Immature natural killer cell (primary cell): ENCODE measurements at regions not wholly inside any gene's neighbourhood (a gene's known extent, or its start where the extent isn't known, plus 50 kb on each side); places are given as distances from the start of the nearest gene placed in this dataset.
"Not testable (repeated sequence)": the region's sequence is repeated elsewhere in the genome, so short reads cannot be mapped to it uniquely, and the experiment has no call there.

Source experiments
- DNase-seq, 3 donors: peaks; one replicate each; pipeline ENCODE4 v3.0.0; 2022; ENCODE audit warnings: mixed read lengths in 1 of 3
- H3K27ac Mint-ChIP-seq, 6 donors: one replicate each; pipeline ENCODE4 v1.8.0; 2020; ENCODE audit warnings: mixed read lengths in 6 of 6, mild to moderate bottlenecking in 5 of 6, inconsistent platforms in 4 of 6, moderate library complexity in 3 of 6
- H3K27me3 Mint-ChIP-seq, 3 donors: one replicate each; pipeline ENCODE4 v1.8.0; 2020 to 2021; ENCODE audit warnings: low read depth in 3 of 3, mild to moderate bottlenecking in 3 of 3, mixed read lengths in 3 of 3, moderate library complexity in 3 of 3, inconsistent platforms in 1 of 3
- H3K36me3 Mint-ChIP-seq, 3 donors: one replicate each; pipeline ENCODE4 v1.8.0; 2020; ENCODE audit warnings: mixed read lengths in 3 of 3, inconsistent platforms in 2 of 3, mild to moderate bottlenecking in 2 of 3
- H3K4me1 Mint-ChIP-seq, 2 donors: one replicate each; pipeline ENCODE4 v1.8.0; 2020; ENCODE audit warnings: inconsistent platforms in 2 of 2, mild to moderate bottlenecking in 2 of 2, mixed read lengths in 2 of 2, moderate library complexity in 1 of 2
- H3K4me3 Mint-ChIP-seq, 5 donors: one replicate each; pipeline ENCODE4 v1.8.0; 2020; ENCODE audit warnings: mild to moderate bottlenecking in 5 of 5, mixed read lengths in 5 of 5, inconsistent platforms in 3 of 5, moderate library complexity in 3 of 5
- H3K9me3 Mint-ChIP-seq, 6 donors: one replicate each; pipeline ENCODE4 v1.8.0; 2020; ENCODE audit warnings: mild to moderate bottlenecking in 6 of 6, mixed read lengths in 6 of 6, inconsistent platforms in 4 of 6, moderate library complexity in 3 of 6

DNA sequence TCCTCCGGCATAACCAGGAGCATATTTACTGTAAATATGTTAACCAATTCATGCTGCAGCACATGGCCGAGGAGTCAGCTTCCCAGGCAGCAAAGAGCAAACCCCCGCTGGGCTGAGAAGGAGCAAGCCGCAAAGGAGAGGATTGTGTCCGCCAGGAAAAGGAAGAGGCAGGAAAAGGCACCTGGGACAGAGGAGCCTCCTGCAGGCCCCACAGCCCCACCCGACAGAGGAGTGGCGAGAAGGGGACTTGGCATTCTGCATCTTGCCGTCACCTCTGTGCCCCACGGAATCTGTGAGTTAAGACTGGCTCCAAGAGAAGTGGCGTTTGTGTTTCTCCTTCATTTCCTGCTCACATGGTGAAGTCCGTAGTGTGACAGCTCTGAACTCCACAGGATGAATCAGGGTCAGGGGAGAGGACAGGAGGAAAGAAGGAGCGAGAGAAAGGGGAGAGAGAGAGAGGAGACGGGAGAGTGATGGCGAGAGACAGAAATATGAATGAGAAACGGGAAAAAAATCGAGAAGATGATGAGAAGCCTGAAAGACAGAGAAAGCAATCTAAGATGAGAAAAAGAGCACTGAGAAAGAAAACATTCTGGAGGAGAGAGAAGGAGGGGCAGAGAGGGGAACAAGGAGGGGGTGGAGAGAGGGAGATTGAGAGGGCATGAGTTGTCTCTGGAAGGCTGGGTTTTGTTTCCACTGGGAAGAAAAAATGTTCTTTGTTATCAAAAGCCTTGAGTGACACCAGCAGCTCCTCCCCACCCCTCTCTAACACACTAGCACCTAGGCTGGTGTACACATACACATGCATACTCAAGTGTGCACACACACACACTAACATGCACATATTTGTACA lies 489.6 kb downstream of the MN1 start:
- no peaks in the 10 kb centered on the region for H3K9me3 Mint-ChIP-seq
- H3K4me1 Mint-ChIP-seq: peaks cover 2 to 5% of the 10 kb centered on the region in 2 donors
- peaks cover 2 to 3% (median 2%) of the 10 kb centered on the region in 3 donors for H3K27me3 Mint-ChIP-seq
- no peak overlapping the region for H3K4me3 Mint-ChIP-seq
- H3K27ac Mint-ChIP-seq: no peak overlapping the region
- no peak for DNase-seq
- H3K36me3 Mint-ChIP-seq: no peaks in the 10 kb centered on the region

DNA sequence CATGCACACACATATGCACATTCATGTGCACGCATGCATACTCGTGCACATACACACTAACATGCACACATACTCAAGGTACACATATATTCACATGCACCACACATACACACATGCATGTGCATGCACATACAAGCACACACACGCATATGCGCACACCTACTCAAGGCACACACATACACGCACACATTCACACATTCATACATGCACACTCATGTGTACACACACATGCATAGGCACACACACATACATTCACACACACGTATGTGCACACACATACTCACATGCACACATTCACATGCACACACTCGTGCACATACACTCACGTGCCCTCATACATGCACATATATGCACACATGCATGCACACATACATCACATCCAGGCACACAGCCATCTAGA lies 489.0 kb downstream of the MN1 start:
- Mint-ChIP-seq H3K4me1 (peaks cover 2 to 3% of the 10 kb centered on the region in 2 donors), H3K4me3 (no peak overlapping the region), H3K27ac (no peak overlapping the region), H3K9me3 (no peaks in the 10 kb centered on the region), H3K27me3 (peaks cover 2 to 4% (median 3%) of the 10 kb centered on the region in 3 donors), H3K36me3 (no peaks in the 10 kb centered on the region)
- no peak for DNase-seq

DNA sequence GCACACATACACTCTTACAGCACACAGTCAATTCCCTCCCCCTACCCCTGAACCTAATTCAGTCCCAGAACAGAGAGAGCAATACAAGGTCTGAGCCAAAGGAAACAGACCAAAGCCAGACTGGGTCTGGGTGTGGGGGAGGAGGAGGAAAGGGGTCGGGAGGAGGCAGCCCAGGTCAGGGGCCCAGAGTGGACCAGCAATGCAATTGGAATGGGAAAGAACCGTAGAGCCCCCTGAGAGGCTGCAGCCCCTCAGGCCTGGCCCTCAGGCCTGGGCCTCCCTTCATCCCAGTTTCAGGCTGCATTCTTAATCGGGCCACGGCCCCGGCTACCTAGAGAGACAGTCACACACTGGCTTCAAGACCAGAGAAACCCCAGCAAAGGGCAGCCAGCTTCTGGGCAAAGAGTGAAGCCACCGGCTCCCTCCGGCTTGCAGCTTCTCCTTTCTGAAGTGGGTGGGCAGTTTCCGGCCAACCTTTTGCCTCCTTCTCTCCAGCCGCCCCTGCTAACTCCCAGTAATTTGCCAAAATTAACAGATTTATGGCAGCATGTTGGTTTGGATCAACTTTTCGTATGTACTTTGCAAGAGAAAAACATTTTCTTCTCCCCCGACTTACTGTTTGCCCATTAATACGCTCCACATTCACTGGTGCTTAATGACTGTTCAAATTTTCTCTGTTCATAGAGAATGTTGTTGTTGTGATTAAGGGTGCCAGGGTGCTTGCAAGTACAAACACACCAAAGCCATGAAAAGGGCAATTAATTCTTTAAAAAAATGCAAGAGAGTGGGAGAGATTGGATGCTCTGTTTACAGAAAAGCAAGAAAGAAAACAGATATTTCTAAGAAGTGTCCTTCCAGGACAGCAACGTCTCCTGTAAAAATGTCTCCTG lies 488.3 kb downstream of the MN1 start:
- Mint-ChIP-seq H3K4me1 (no peaks in the 10 kb centered on the region), H3K9me3 (no peaks in the 10 kb centered on the region), H3K27me3 (peaks cover 2 to 6% (median 3%) of the 10 kb centered on the region in 3 donors), H3K36me3 (no peaks in the 10 kb centered on the region), H3K27ac (no peak overlapping the region), H3K4me3 (no peak overlapping the region)
- DNase-seq: no peak

DNA sequence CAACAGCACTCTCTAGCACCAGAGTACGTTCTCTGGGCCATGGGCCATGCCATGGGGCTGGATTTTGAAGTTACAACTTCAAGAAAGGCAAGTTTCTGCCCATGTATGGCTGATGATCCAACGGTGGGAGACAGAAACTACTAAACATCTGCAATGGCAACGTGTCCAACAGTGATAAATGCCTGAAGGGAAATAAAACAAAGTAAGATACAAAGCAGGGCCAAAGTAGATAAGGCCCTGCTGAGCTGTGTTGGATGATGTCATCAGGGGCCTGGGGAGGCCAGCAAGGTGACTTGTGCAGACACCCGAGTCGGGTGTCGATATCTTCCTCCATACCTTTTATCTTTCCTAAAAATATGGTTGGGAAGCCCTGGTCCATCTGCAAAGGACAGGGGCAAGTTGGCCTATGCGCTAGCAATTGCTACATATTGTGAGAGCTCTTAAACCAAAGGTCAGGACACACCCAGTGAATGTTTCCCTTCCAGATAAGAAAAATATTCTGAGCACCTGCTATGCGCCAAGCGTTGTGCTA lies 487.2 kb downstream of the MN1 start:
- Mint-ChIP-seq H3K27ac (no peak overlapping the region), H3K36me3 (no peaks in the 10 kb centered on the region), H3K4me1 (no peaks in the 10 kb centered on the region), H3K27me3 (peaks cover 2 to 6% (median 6%) of the 10 kb centered on the region in 3 donors), H3K9me3 (no peaks in the 10 kb centered on the region), H3K4me3 (no peak overlapping the region)
- no peak for DNase-seq

DNA sequence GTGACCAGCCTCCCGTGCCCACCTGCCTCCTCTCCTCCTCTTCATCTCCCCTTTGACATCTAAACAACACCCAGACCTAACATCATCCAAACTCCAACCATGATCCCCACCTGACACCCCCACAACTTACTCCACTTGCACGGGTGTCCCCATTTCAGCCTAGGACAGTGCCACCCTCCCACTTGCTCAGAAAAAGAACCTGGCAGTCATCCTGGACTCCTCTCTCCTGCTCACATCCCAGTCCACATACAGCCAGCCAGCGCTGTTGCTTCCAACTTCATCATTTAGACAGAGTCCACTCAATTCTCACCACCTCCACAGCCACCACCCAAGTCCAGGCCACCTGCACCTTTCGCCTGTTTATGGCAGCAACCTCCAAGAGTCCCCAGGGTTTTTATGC lies 485.7 kb downstream of the MN1 start:
- Mint-ChIP-seq H3K4me1 (no peaks in the 10 kb centered on the region), H3K9me3 (no peaks in the 10 kb centered on the region), H3K27ac (no peak overlapping the region), H3K4me3 (no peak overlapping the region), H3K27me3 (peaks cover 4 to 10% (median 5%) of the 10 kb centered on the region in 3 donors), H3K36me3 (no peaks in the 10 kb centered on the region)
- no peak for DNase-seq

DNA sequence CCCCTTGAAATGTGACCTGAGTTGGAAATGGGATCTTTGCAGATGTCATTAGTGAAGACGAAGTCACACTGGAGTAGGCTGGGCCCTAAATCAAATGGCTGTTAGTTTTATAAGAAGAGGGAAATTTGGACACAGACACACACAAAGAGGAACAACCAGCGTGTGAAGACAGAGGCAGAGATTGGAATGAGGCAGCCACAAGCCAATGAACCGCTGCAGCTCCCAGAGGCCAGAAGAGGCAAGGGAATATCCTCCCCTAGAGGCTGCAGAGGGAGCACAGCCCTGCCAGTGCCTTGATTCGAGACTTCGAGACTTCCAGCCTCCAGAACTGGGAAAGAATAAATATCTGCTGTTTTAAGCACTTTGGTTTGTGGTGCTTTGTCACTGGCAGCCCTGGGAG lies 484.5 kb downstream of the MN1 start:
- Mint-ChIP-seq H3K4me1 (no peaks in the 10 kb centered on the region), H3K27ac (no peak overlapping the region), H3K27me3 (peaks cover 5 to 11% (median 6%) of the 10 kb centered on the region in 3 donors), H3K4me3 (no peak overlapping the region), H3K36me3 (no peaks in the 10 kb centered on the region), H3K9me3 (peaks cover 0 to 1% (median 0%) of the 10 kb centered on the region in 6 donors)
- no peak for DNase-seq

DNA sequence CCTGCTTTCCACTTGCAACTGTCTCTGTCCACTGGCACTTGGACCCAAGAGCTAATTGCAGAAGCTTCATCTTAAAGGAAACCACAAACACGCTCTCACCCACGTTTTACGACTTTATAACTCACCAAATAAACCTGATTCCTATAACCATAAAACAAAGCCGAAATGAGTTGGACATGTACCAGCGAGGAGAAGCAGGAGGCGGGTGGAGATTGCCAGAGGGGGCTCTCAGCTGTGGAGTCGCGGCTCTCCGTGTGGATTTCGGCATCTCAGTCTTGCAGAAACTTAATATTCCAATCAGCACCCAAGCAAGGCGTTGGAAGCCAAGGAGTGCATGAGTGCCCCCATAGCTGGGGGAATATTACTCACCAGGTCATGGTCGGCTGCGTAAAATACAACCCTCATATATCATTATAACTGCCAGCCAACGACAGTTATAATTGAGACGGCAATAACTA lies 483.6 kb downstream of the MN1 start:
- DNase-seq: no peak
- Mint-ChIP-seq H3K27ac (no peak overlapping the region), H3K27me3 (peaks cover 5 to 11% (median 8%) of the 10 kb centered on the region in 3 donors), H3K4me3 (no peak overlapping the region), H3K4me1 (no peaks in the 10 kb centered on the region), H3K9me3 (peaks cover 0 to 2% (median 0%) of the 10 kb centered on the region in 6 donors), H3K36me3 (no peaks in the 10 kb centered on the region)

DNA sequence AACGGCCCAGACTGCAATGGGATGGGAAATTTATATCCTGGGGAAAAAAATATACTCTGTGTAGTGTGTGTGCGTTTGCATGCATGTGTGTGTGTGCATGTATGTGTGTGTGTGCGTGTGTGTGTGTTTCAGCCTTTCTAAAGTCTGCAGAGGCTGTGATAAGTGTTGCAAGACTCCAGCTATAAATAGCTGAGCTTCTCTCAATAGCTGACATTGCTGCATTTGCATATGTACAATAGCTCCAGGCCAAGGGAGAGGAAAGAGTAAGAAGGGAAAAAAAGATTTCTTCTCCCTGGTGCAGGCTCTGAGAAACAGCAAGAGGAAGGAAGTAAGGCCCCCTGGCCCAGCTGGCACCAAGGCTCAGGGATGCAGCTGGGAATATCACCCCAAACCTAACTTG lies 483.0 kb downstream of the MN1 start:
- Mint-ChIP-seq H3K4me3 (no peak overlapping the region), H3K27ac (no peak overlapping the region), H3K27me3 (peaks cover 5 to 11% (median 8%) of the 10 kb centered on the region in 3 donors), H3K9me3 (peaks cover 0 to 2% (median 0%) of the 10 kb centered on the region in 6 donors), H3K4me1 (no peaks in the 10 kb centered on the region), H3K36me3 (no peaks in the 10 kb centered on the region)
- no peak for DNase-seq

DNA sequence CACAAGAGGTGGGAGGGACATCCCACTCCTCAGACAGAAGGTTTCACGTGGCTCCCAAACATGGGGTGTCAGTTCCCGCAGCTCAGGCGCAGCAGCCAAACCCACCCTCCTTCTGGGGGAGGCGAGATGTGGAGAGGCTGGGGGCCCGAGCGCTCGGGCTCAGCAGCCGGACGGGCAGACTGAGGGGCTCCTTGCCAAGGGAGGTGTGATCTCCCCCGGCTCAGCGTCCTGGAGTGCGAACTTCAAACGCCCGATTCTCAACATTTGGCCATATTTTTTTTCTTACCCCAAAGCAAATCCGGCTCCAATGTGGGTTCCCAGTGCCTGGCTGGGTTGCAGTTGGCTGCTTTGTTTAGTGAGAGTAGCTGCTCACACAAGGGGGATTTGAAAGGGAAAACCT lies 477.9 kb downstream of the MN1 start:
- H3K9me3 Mint-ChIP-seq: peaks cover 0 to 2% (median 0%) of the 10 kb centered on the region in 6 donors
- H3K36me3 Mint-ChIP-seq: no peaks in the 10 kb centered on the region
- no peaks in the 10 kb centered on the region for H3K4me1 Mint-ChIP-seq
- DNase-seq: no peak
- H3K27me3 Mint-ChIP-seq: peaks cover 1 to 13% (median 9%) of the 10 kb centered on the region in 3 donors
- no peak overlapping the region for H3K27ac Mint-ChIP-seq
- H3K4me3 Mint-ChIP-seq: no peak overlapping the region

DNA sequence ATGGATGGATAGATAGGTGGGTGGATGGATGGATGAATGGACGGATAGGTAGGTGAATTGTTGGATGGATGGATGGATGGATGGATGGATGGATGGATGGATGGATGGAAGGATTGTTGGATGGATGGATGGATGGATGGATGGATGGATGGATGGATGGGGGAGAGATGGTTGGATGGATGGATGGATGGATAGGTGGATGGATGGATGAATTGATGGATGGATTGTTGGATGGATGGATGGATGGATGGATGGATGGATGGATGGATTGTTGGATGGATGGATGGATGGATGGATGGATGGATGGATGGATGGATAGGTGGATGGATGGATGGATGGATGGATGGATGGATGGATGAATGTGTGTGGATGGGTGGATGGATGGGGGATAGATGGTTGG lies 476.6 kb downstream of the MN1 start:
- not testable (repeated sequence) for H3K9me3 Mint-ChIP-seq, H3K27ac Mint-ChIP-seq, H3K4me3 Mint-ChIP-seq, H3K4me1 Mint-ChIP-seq, DNase-seq, H3K27me3 Mint-ChIP-seq, H3K36me3 Mint-ChIP-seq

DNA sequence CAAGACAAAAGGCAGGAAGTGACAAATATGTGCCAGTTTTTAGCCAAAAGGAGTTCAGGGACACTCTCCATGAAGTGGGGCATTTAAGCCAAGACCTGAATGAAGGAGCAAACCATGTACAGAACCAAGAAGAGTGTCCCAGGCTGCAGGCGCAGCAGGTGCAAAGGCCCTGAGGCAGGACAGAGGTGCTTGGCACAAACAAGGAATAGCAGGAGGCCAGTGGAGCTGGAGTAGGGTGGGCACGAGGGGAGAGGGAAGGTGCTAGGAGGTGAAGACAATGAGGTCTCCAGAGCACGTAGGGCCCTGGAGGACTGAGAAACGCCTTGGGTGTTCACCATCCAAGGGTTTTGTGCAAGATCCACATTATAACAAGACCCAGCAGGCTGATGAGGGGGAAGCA lies 474.1 kb downstream of the MN1 start:
- Mint-ChIP-seq H3K36me3 (no peaks in the 10 kb centered on the region), H3K9me3 (no peaks in the 10 kb centered on the region), H3K27ac (no peak overlapping the region), H3K4me1 (no peaks in the 10 kb centered on the region), H3K4me3 (no peak overlapping the region), H3K27me3 (peaks cover 3 to 7% (median 7%) of the 10 kb centered on the region in 3 donors)
- no peak for DNase-seq

DNA sequence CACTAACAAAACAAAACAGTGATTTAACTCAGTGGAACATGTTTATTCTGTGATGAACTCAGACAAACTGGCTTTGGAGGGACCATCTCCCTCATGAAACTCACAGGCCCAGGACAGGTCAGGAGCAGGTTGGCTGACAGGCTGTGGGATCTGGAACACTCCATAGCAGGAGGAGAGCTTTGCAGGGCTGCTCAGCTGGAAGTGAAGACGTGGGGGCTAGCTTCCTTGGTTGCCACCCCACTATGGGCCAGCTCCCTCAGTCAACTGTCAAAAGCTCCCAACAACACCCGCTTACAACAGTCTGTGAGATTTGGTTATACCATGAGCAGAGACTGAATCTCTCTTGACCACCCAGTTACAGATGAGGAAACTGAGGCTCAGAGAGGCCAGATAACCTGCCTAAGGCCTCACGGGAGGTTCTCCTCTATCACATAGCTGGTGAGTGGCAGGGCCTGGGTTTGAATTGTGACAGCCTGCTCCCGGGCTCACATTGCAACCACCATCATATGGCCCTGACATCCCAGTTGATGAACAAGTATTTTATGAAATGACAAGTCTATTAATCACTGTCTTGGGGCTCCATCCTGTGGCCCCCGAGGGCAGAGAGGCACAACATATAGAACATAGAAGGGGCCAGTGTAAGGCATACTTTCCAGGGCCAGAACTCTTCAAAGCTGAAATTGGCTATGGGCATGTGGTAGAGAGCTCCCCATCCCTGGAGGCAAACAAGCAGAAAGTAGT lies 473.4 kb downstream of the MN1 start:
- H3K4me3 Mint-ChIP-seq: no peak overlapping the region
- no peak for DNase-seq
- no peak overlapping the region for H3K27ac Mint-ChIP-seq
- H3K36me3 Mint-ChIP-seq: no peaks in the 10 kb centered on the region
- peaks cover 3 to 7% (median 7%) of the 10 kb centered on the region in 3 donors for H3K27me3 Mint-ChIP-seq
- H3K9me3 Mint-ChIP-seq: no peaks in the 10 kb centered on the region
- no peaks in the 10 kb centered on the region for H3K4me1 Mint-ChIP-seq

DNA sequence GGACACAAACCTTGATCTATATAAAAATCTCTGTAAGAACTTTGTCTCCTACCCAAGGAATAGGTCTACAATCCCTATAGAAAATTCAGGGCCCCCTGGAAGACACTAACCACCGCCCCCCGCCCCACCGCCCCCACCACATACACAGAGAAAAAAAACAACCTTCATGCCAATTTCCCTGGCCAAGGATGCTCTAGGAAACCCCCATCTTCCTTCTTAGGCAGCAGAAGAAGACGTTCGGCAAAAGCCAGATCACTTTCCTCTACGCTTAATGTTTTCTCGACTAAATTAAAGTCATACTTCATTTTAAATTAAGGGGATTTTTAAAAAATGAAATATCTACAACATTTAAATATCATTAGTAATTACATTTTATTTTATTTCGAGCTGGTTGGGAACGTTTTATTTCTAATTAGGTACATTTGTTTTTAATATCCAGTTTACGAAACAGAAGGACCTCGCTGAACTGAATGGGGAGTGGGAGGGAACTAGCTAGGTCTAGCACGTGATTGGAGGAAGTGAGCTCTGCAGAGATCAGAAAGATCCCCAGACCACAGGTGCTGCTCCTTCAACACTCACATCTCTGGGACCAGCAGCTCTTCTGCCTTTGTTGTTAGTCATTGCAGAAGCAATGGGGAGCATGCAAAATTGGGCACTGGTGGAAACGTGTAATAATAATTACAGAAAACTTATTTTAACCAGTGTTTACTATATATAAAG lies 472.3 kb downstream of the MN1 start:
- peaks cover 4 to 9% (median 7%) of the 10 kb centered on the region in 3 donors for H3K27me3 Mint-ChIP-seq
- H3K4me3 Mint-ChIP-seq: no peak overlapping the region
- no peak for DNase-seq
- H3K27ac Mint-ChIP-seq: no peak overlapping the region
- no peaks in the 10 kb centered on the region for H3K36me3 Mint-ChIP-seq
- H3K9me3 Mint-ChIP-seq: no peaks in the 10 kb centered on the region
- H3K4me1 Mint-ChIP-seq: no peaks in the 10 kb centered on the region
